Smooth muscle cell (in vitro differentiated cells): ENCODE measurements at regions not wholly inside any gene's neighbourhood (a gene's known extent, or its start where the extent isn't known, plus 50 kb on each side); places are given as distances from the start of the nearest gene placed in this dataset.

Experiments used
- DNase-seq: peaks from one replicate; lab custom pipeline; 2025; ENCODE audit not compliant: unreplicated experiment; lab: John Stamatoyannopoulos, UW
- H2AFZ ChIP-seq: fragments of 200-600 bp; sonication (generic); 2 replicates; pipeline ENCODE4 v1.6.0; 2016; ENCODE audit warnings: antibody characterized with exemption, low read depth, mild to moderate bottlenecking
- H3F3A ChIP-seq: fragments of 200-600 bp; sonication (generic); 2 replicates; pipeline ENCODE4 v1.6.0; 2017; ENCODE audit warnings: antibody characterized with exemption, low read depth
- H3K27ac ChIP-seq: fragments of 200-600 bp; sonication (generic); 2 replicates; pipeline ENCODE4 v1.5.1; 2016; ENCODE audit warnings: low read depth, mild to moderate bottlenecking
- H3K27me3 ChIP-seq: fragments of 200-600 bp; sonication (generic); 2 replicates; pipeline ENCODE4 v1.6.1; 2016; ENCODE audit warnings: low read depth, mild to moderate bottlenecking
- H3K36me3 ChIP-seq: fragments of 200-600 bp; sonication (generic); 2 replicates; pipeline ENCODE4 v1.5.1; 2016; ENCODE audit warnings: low read depth
- H3K4me1 ChIP-seq: fragments of 200-600 bp; sonication (generic); 2 replicates; pipeline ENCODE4 v1.5.1; 2016; ENCODE audit warnings: low read depth
- H3K4me2 ChIP-seq: fragments of 200-600 bp; sonication (generic); 2 replicates; pipeline ENCODE4 v1.6.0; 2016; ENCODE audit warnings: mild to moderate bottlenecking
- H3K4me3 ChIP-seq: fragments of 200-600 bp; sonication (generic); 2 replicates; pipeline ENCODE4 v1.5.1; 2016; ENCODE audit warnings: mild to moderate bottlenecking
- H3K79me2 ChIP-seq: fragments of 200-600 bp; sonication (generic); 2 replicates; pipeline ENCODE4 v1.6.0; 2016; ENCODE audit warnings: low read depth, mild to moderate bottlenecking
- H3K9ac ChIP-seq: fragments of 200-600 bp; sonication (generic); 2 replicates; pipeline ENCODE4 v1.6.0; 2016; ENCODE audit warnings: low read depth
- H3K9me3 ChIP-seq: fragments of 200-600 bp; sonication (generic); replicated peaks from 2 replicates; pipeline ENCODE4 v1.5.1; 2016; ENCODE audit warnings: low read depth
- H4K20me1 ChIP-seq: fragments of 200-600 bp; sonication (generic); 2 replicates; pipeline ENCODE4 v1.6.0; 2016; ENCODE audit warnings: low read depth
- WGBS: methylation state at CpG from one replicate; pipeline ENCODE4 v1.1.7; 2016; ENCODE audit warnings: low lambda C conversion rate; 5-methylcytosine and 5-hydroxymethylcytosine counted together
- TF ChIP-seq, protein P1 (sequence below): fragments of 200-600 bp; sonication (generic); IDR thresholded peaks from 2 replicates; pipeline ENCODE4 v1.5.1; 2017; ENCODE audit warnings: borderline replicate concordance, mild to moderate bottlenecking, antibody characterized with exemption; ENCODE audit not compliant: insufficient read depth, poor library complexity, severe bottlenecking

GRCh38 chr13:39956036-39956435 is 300.6 kb downstream of the COG6 start:
- no peak overlapping the region for H3K9ac ChIP-seq
- 88% methylated on average over 2 of the region's 2 CpGs for WGBS
- DNase-seq = no peak
- H2AFZ ChIP-seq = no peak overlapping the region
- H3K4me3 ChIP-seq = no peak overlapping the region
- no peaks in the 10 kb centered on the region for H3F3A ChIP-seq
- H4K20me1 ChIP-seq = no peaks in the 10 kb centered on the region
- no peaks in the 10 kb centered on the region for H3K79me2 ChIP-seq
- H3K36me3 ChIP-seq = no peaks in the 10 kb centered on the region
- H3K4me1 ChIP-seq = no peaks in the 10 kb centered on the region
- no peak overlapping the region for H3K27ac ChIP-seq
- no peaks in the 10 kb centered on the region for H3K9me3 ChIP-seq
- TF ChIP-seq, protein P1, sequence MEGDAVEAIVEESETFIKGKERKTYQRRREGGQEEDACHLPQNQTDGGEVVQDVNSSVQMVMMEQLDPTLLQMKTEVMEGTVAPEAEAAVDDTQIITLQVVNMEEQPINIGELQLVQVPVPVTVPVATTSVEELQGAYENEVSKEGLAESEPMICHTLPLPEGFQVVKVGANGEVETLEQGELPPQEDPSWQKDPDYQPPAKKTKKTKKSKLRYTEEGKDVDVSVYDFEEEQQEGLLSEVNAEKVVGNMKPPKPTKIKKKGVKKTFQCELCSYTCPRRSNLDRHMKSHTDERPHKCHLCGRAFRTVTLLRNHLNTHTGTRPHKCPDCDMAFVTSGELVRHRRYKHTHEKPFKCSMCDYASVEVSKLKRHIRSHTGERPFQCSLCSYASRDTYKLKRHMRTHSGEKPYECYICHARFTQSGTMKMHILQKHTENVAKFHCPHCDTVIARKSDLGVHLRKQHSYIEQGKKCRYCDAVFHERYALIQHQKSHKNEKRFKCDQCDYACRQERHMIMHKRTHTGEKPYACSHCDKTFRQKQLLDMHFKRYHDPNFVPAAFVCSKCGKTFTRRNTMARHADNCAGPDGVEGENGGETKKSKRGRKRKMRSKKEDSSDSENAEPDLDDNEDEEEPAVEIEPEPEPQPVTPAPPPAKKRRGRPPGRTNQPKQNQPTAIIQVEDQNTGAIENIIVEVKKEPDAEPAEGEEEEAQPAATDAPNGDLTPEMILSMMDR = no peak
- H3K27me3 ChIP-seq = no peaks in the 10 kb centered on the region
- H3K4me2 ChIP-seq = no peak overlapping the region

- Histone ChIP-seq H3F3A (no peaks in the 10 kb centered on the region), H3K4me2 (no peak overlapping the region), H3K9me3 (no peaks in the 10 kb centered on the region), H3K79me2 (no peaks in the 10 kb centered on the region), H4K20me1 (no peaks in the 10 kb centered on the region), H3K4me1 (no peaks in the 10 kb centered on the region), H3K9ac (no peak overlapping the region), H3K27me3 (no peaks in the 10 kb centered on the region), H3K4me3 (no peak overlapping the region), H2AFZ (no peak overlapping the region), H3K27ac (no peak overlapping the region), H3K36me3 (no peaks in the 10 kb centered on the region)
- 91% methylated on average over 5 of the region's 5 CpGs for WGBS
- DNase-seq = no peak
- TF ChIP-seq, protein P1 = no peak
Observed at GRCh38 chr13:39957868-39958677, 302.6 kb downstream of the COG6 start.

DNA sequence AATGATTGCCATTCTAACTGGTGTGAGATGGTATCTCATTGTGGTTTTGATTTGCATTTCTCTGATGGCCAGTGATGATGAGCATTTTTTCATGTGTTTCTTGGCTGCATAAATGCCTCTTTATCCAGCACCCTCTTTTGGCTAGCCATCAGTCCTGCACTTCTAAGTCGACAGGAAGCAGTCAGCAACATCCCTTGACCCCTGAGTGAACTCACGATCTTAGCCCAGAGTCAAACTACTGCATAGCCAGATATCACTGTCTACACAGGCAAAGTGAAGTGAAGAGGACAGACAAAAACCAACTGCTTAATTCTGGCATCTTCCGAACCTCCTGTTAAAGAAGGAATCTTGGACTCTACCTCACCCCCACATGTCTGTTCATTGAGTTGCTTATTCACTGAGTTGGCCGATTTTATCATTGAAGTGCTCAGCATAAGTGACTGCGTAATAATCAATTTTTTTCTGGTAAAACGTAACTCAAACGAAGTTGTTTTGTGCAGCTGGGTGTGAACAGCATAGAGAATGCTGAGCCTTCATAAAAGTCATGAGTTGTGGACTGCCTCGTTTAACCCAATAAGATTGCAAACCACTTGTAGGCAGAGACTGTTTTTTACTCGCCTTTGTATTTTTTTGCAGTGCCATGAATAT is 304.2 kb downstream of the COG6 start:
- Histone ChIP-seq H3K4me2 (no peak overlapping the region), H3F3A (no peaks in the 10 kb centered on the region), H3K27ac (no peak overlapping the region), H3K36me3 (no peaks in the 10 kb centered on the region), H3K4me1 (no peaks in the 10 kb centered on the region), H3K79me2 (no peaks in the 10 kb centered on the region), H3K9me3 (no peaks in the 10 kb centered on the region), H3K4me3 (no peak overlapping the region), H2AFZ (no peak overlapping the region), H4K20me1 (no peaks in the 10 kb centered on the region), H3K27me3 (no peaks in the 10 kb centered on the region), H3K9ac (no peak overlapping the region)
- WGBS = 81% methylated on average over 9 of the region's 9 CpGs
- TF ChIP-seq, protein P1 = no peak
- DNase-seq = no peak
